Parathyroid adenoma (tissue), 2 donors: ENCODE measurements at regions not wholly inside any gene's neighbourhood (a gene's known extent, or its start where the extent isn't known, plus 50 kb on each side); places are given as distances from the start of the nearest gene placed in this dataset.

Experiments used
- H2AFZ ChIP-seq: fragments of 300-600 bp; sonication (generic); one replicate; pipeline ENCODE4 v1.7.0; 2017; ENCODE audit warnings: antibody characterized with exemption, mild to moderate bottlenecking
- H3K27ac ChIP-seq: fragments of 300-600 bp; sonication (generic); one replicate; pipeline ENCODE4 v1.7.0; 2017
- H3K27me3 ChIP-seq: fragments of 300-600 bp; sonication (generic); one replicate; pipeline ENCODE4 v1.7.0; 2017; ENCODE audit warnings: low read length; ENCODE audit not compliant: control insufficient read depth, insufficient read depth
- H3K36me3 ChIP-seq: fragments of 300-600 bp; sonication (generic); one replicate; pipeline ENCODE4 v1.7.0; 2017; ENCODE audit warnings: low read length; ENCODE audit not compliant: control insufficient read depth, insufficient read depth
- H3K4me1 ChIP-seq: fragments of 300-600 bp; sonication (generic); one replicate; pipeline ENCODE4 v1.7.0; 2017; ENCODE audit warnings: control low read depth
- H3K4me2 ChIP-seq: fragments of 300-600 bp; sonication (generic); one replicate; pipeline ENCODE4 v1.7.0; 2017; ENCODE audit warnings: low read length
- H3K4me3 ChIP-seq: fragments of 300-600 bp; sonication (generic); one replicate; pipeline ENCODE4 v1.7.0; 2017; ENCODE audit warnings: low read depth, low read length
- H3K79me2 ChIP-seq: fragments of 300-600 bp; sonication (generic); one replicate; pipeline ENCODE4 v1.7.0; 2017; ENCODE audit warnings: control low read depth
- H3K9ac ChIP-seq: fragments of 300-600 bp; sonication (generic); one replicate; pipeline ENCODE4 v1.7.0; 2017; ENCODE audit warnings: mild to moderate bottlenecking
- H3K9me3 ChIP-seq: fragments of 300-600 bp; sonication (generic); one replicate; pipeline ENCODE4 v1.7.0; 2017; ENCODE audit warnings: low read length; ENCODE audit not compliant: control insufficient read depth
- TF ChIP-seq, protein P1 (sequence below): fragments of 300-600 bp; sonication (generic); IDR thresholded peaks from one replicate; pipeline ENCODE4 v1.7.0; 2017; ENCODE audit warnings: antibody characterized with exemption, mild to moderate bottlenecking
- donor health status: primary hyperparathyroidism.

DNA sequence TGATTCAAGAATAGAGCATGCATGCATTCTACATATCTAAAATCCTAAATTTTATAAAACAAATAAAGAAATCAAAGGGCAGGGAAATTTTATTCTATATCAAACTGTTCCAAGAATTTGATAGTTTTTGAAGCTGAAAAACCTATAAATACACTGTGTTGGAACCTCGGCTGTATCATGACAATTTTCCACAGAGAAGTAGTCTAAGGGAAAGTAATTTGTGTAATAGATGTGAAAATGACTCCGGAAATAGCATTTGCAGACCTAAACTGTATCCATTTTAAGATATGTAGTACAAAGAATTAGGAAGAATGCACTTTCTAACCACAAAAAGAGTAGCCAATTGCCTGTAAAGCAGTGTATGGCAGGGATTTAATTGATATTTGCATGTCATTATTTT, 112.5 kb upstream of the WDR17 start:
- H3K9me3 ChIP-seq, result no peaks in the 10 kb centered on the region
- H3K4me3 ChIP-seq, result no peak overlapping the region
- H3K4me2 ChIP-seq, result no peak overlapping the region
- no peak overlapping the region for H3K27ac ChIP-seq
- no peak overlapping the region for H2AFZ ChIP-seq
- H3K9ac ChIP-seq, result no peak overlapping the region
- no peaks in the 10 kb centered on the region for H3K79me2 ChIP-seq
- TF ChIP-seq, protein P1, sequence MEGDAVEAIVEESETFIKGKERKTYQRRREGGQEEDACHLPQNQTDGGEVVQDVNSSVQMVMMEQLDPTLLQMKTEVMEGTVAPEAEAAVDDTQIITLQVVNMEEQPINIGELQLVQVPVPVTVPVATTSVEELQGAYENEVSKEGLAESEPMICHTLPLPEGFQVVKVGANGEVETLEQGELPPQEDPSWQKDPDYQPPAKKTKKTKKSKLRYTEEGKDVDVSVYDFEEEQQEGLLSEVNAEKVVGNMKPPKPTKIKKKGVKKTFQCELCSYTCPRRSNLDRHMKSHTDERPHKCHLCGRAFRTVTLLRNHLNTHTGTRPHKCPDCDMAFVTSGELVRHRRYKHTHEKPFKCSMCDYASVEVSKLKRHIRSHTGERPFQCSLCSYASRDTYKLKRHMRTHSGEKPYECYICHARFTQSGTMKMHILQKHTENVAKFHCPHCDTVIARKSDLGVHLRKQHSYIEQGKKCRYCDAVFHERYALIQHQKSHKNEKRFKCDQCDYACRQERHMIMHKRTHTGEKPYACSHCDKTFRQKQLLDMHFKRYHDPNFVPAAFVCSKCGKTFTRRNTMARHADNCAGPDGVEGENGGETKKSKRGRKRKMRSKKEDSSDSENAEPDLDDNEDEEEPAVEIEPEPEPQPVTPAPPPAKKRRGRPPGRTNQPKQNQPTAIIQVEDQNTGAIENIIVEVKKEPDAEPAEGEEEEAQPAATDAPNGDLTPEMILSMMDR, result no peak
- H3K4me1 ChIP-seq, result no peaks in the 10 kb centered on the region
- no peaks in the 10 kb centered on the region for H3K27me3 ChIP-seq
- no peaks in the 10 kb centered on the region for H3K36me3 ChIP-seq

DNA sequence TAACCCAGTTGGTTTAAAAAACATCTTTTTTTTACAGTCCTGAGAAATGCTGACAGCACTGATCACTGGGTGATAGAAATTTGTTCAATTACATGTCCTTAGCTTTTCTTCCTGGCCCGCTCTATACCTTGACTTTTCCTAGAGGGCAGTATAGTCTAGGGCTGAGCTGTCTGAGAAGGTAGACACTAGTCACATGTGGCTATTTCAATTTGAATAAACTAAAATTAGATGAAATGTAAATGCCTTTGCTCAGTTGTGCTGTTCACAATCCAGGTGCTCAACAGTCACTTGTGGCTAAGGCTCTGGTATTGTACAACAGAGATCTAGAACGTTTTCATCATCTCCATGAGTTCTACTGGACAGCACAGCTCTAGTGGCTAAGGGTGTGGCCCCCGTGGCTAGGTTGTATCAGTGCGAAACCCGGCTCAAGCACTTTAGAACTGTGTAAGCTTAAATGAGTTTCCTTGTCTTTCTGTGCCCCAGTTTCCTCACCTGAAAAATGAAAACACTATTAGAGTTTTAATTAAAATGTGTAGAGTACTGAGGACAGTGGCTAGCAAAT, 111.6 kb upstream of the WDR17 start:
- TF ChIP-seq, protein P1, result no peak
- H2AFZ ChIP-seq, result no peak overlapping the region
- H3K4me1 ChIP-seq, result no peaks in the 10 kb centered on the region
- no peaks in the 10 kb centered on the region for H3K27me3 ChIP-seq
- no peaks in the 10 kb centered on the region for H3K79me2 ChIP-seq
- H3K27ac ChIP-seq, result no peak overlapping the region
- H3K9me3 ChIP-seq, result no peaks in the 10 kb centered on the region
- H3K9ac ChIP-seq, result no peak overlapping the region
- no peak overlapping the region for H3K4me3 ChIP-seq
- H3K36me3 ChIP-seq, result no peaks in the 10 kb centered on the region
- H3K4me2 ChIP-seq, result no peak overlapping the region

DNA sequence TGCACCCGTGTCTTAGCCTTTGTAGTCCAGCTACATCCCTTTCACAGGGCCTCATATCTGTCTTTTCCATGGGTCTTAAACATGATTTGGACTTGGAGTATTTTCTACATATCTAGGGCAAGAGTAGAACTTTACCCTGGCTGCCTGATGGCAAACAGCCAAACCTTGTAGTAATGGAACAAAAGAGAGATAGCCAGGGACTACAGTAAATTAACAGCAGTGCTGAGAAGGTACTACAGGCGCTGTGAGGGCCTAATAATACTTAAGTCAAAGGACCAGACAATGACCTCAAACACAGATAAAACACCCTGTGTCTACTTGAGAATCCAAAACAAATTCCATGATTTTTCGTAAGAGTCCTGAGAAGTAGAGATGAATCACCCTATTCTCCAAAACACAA, 111.0 kb upstream of the WDR17 start:
- Histone ChIP-seq H3K79me2 (no peaks in the 10 kb centered on the region), H3K27me3 (no peaks in the 10 kb centered on the region), H3K9me3 (no peaks in the 10 kb centered on the region), H3K9ac (no peak overlapping the region), H3K27ac (no peak overlapping the region), H3K4me2 (no peak overlapping the region), H3K4me1 (no peaks in the 10 kb centered on the region), H3K36me3 (no peaks in the 10 kb centered on the region), H3K4me3 (no peak overlapping the region), H2AFZ (no peak overlapping the region)
- TF ChIP-seq, protein P1, result no peak

DNA sequence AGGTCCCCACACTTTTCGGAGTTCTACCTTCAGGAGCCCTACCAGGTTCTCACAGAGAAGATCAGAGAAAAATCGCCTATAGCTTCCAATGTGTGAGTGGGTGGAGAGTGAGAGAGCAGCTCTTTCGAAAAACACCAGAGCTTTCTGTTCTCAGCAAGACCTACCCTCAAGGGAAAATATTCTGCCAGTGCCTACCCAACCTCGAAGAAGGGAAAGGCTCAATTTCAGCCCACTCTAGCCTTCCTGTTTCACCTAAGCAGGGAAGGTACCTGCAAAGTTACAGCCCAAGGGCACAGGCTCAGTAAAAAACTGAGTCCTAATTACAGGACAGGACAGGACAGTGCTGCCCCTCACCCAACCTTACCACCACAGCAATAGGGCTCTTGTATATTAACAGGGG, 104.0 kb upstream of the WDR17 start:
- no peak overlapping the region for H3K9ac ChIP-seq

DNA sequence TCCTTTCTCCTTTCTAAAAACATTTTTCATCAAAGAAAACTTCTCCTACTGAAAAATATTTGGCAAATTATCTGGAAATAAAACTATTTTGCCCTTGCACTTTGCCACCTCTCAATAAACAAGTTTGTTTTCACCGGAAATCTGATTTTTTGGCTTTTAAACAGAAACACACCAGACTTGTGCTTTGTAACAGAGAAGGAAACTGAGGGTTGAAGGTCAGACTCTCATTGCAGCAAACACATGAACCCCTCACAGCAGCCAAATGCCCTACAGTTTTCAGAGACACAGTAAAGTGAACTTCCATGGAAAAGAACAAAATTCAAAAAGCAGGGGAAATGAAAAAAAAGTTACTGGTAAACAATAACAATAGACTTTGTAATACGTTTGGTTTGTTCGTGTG, 95.6 kb upstream of the WDR17 start:
- TF ChIP-seq, protein P1, result no peak
- Histone ChIP-seq H3K4me3 (no peak overlapping the region), H3K9me3 (no peaks in the 10 kb centered on the region), H3K4me2 (no peak overlapping the region), H3K27me3 (no peaks in the 10 kb centered on the region), H3K36me3 (no peaks in the 10 kb centered on the region), H3K27ac (no peak overlapping the region), H3K79me2 (no peaks in the 10 kb centered on the region), H3K4me1 (no peaks in the 10 kb centered on the region), H2AFZ (no peak overlapping the region), H3K9ac (no peak overlapping the region)

More for the DNA sequence above, 104.0 kb upstream of the WDR17 start:
- no peaks in the 10 kb centered on the region for H3K79me2 ChIP-seq
- H2AFZ ChIP-seq, result no peak overlapping the region
- H3K4me1 ChIP-seq, result no peaks in the 10 kb centered on the region
- TF ChIP-seq, protein P1, result no peak
- H3K9me3 ChIP-seq, result no peaks in the 10 kb centered on the region
- no peaks in the 10 kb centered on the region for H3K27me3 ChIP-seq
- no peak overlapping the region for H3K4me2 ChIP-seq
- H3K36me3 ChIP-seq, result no peaks in the 10 kb centered on the region
- no peak overlapping the region for H3K27ac ChIP-seq
- no peak overlapping the region for H3K4me3 ChIP-seq
